Activated naive CD8-positive, alpha-beta T cell treated with anti-CD3 and anti-CD28 coated beads, Interleukin-2, amount 50 U/mL, for 24 hours (primary cell): ENCODE measurements at regions not wholly inside any gene's neighbourhood (a gene's known extent, or its start where the extent isn't known, plus 50 kb on each side); places are given as distances from the start of the nearest gene placed in this dataset.
"Not testable (repeated sequence)": the region's sequence is repeated elsewhere in the genome, so short reads cannot be mapped to it uniquely, and the experiment has no call there.

Experiments used
- ATAC-seq: fragments of 150-1000 bp; cut with Tn5 transposase; one replicate; pipeline ENCODE4 v1.10.0; 2021
- DNase-seq: peaks from one replicate; pipeline ENCODE4 v3.0.0; 2021
- H3K27ac Mint-ChIP-seq: one replicate; pipeline ENCODE4 v1.8.0; 2021; ENCODE audit warnings: mild to moderate bottlenecking, mixed read lengths
- H3K27me3 Mint-ChIP-seq: one replicate; pipeline ENCODE4 v1.8.0; 2021; ENCODE audit warnings: mixed read lengths
- H3K36me3 Mint-ChIP-seq: one replicate; pipeline ENCODE4 v1.8.0; 2021; ENCODE audit warnings: low read depth, mixed read lengths
- H3K4me1 Mint-ChIP-seq: one replicate; pipeline ENCODE4 v1.8.0; 2021; ENCODE audit warnings: mixed read lengths
- H3K4me3 Mint-ChIP-seq: one replicate; pipeline ENCODE4 v1.8.0; 2021; ENCODE audit warnings: mild to moderate bottlenecking, moderate library complexity, mixed read lengths
- H3K9me3 Mint-ChIP-seq: one replicate; pipeline ENCODE4 v1.8.0; 2021; ENCODE audit warnings: mixed read lengths

GRCh38 chr2:173550143-173550542 lies 195.5 kb downstream of the CDCA7 start:
- peaks cover 5% of the 10 kb centered on the region for H3K9me3 Mint-ChIP-seq
- H3K27me3 Mint-ChIP-seq, result peaks cover 16% of the 10 kb centered on the region
- no peak for ATAC-seq
- H3K27ac Mint-ChIP-seq, result no peak overlapping the region
- DNase-seq, result no peak
- H3K4me3 Mint-ChIP-seq, result no peak overlapping the region
- H3K4me1 Mint-ChIP-seq, result peaks cover 3% of the 10 kb centered on the region
- no peaks in the 10 kb centered on the region for H3K36me3 Mint-ChIP-seq

GRCh38 chr2:173552531-173552930 lies 197.9 kb downstream of the CDCA7 start:
- no peak overlapping the region for H3K27ac Mint-ChIP-seq

GRCh38 chr2:173553593-173553992 lies 198.9 kb downstream of the CDCA7 start:
- ATAC-seq, result no peak
- Mint-ChIP-seq H3K27me3 (peaks cover 15% of the 10 kb centered on the region), H3K4me3 (no peak overlapping the region), H3K36me3 (no peaks in the 10 kb centered on the region), H3K9me3 (peaks cover 5% of the 10 kb centered on the region), H3K4me1 (no peaks in the 10 kb centered on the region), H3K27ac (no peak overlapping the region)
- no peak for DNase-seq

More at GRCh38 chr2:173552531-173552930, 197.9 kb downstream of the CDCA7 start:
- peaks cover 16% of the 10 kb centered on the region for H3K27me3 Mint-ChIP-seq
- ATAC-seq (no peak), DNase-seq (no peak)
- H3K36me3 Mint-ChIP-seq, result no peaks in the 10 kb centered on the region
- peaks cover 5% of the 10 kb centered on the region for H3K9me3 Mint-ChIP-seq
- no peaks in the 10 kb centered on the region for H3K4me1 Mint-ChIP-seq
- no peak overlapping the region for H3K4me3 Mint-ChIP-seq

GRCh38 chr2:173555833-173556232 lies 201.2 kb downstream of the CDCA7 start:
- H3K4me1 Mint-ChIP-seq, result no peaks in the 10 kb centered on the region
- H3K9me3 Mint-ChIP-seq, result no peaks in the 10 kb centered on the region
- peaks cover 7% of the 10 kb centered on the region for H3K27me3 Mint-ChIP-seq
- no peak for ATAC-seq
- H3K36me3 Mint-ChIP-seq, result no peaks in the 10 kb centered on the region
- H3K4me3 Mint-ChIP-seq, result no peak overlapping the region
- DNase-seq, result no peak
- H3K27ac Mint-ChIP-seq, result no peak overlapping the region

- peaks cover 10% of the 10 kb centered on the region for H3K27me3 Mint-ChIP-seq
- no peaks in the 10 kb centered on the region for H3K36me3 Mint-ChIP-seq
- no peak overlapping the region for H3K4me3 Mint-ChIP-seq
- DNase-seq (no peak), ATAC-seq (no peak)
- no peaks in the 10 kb centered on the region for H3K4me1 Mint-ChIP-seq
- H3K9me3 Mint-ChIP-seq, result no peaks in the 10 kb centered on the region
- no peak overlapping the region for H3K27ac Mint-ChIP-seq
Observed at GRCh38 chr2:173556816-173557215, 202.1 kb downstream of the CDCA7 start.

- Mint-ChIP-seq H3K36me3 (no peaks in the 10 kb centered on the region), H3K9me3 (no peaks in the 10 kb centered on the region), H3K4me1 (no peaks in the 10 kb centered on the region), H3K4me3 (no peak overlapping the region), H3K27ac (no peak overlapping the region), H3K27me3 (peaks cover 5% of the 10 kb centered on the region)
- DNase-seq, result no peak
- no peak for ATAC-seq
Observed at GRCh38 chr2:173557497-173557896, 202.8 kb downstream of the CDCA7 start.

- no peak for ATAC-seq
- no peak overlapping the region for H3K4me3 Mint-ChIP-seq
- peaks cover 3% of the 10 kb centered on the region for H3K4me1 Mint-ChIP-seq
- no peak for DNase-seq
- H3K36me3 Mint-ChIP-seq, result no peaks in the 10 kb centered on the region
- no peaks in the 10 kb centered on the region for H3K9me3 Mint-ChIP-seq
- H3K27ac Mint-ChIP-seq, result no peak overlapping the region
- H3K27me3 Mint-ChIP-seq, result peaks cover 2% of the 10 kb centered on the region
Observed at GRCh38 chr2:173567493-173567892, 212.8 kb downstream of the CDCA7 start.

GRCh38 chr2:173568054-173568453 lies 213.4 kb downstream of the CDCA7 start:
- no peaks in the 10 kb centered on the region for H3K9me3 Mint-ChIP-seq
- H3K27ac Mint-ChIP-seq, result no peak overlapping the region
- H3K4me3 Mint-ChIP-seq, result no peak overlapping the region
- H3K36me3 Mint-ChIP-seq, result no peaks in the 10 kb centered on the region
- DNase-seq (no peak), ATAC-seq (no peak)
- H3K27me3 Mint-ChIP-seq, result peaks cover 2% of the 10 kb centered on the region
- H3K4me1 Mint-ChIP-seq, result peaks cover 3% of the 10 kb centered on the region

- H3K36me3 Mint-ChIP-seq, result no peaks in the 10 kb centered on the region
- H3K9me3 Mint-ChIP-seq, result no peaks in the 10 kb centered on the region
- no peak overlapping the region for H3K4me3 Mint-ChIP-seq
- H3K4me1 Mint-ChIP-seq, result peaks cover 3% of the 10 kb centered on the region
- H3K27me3 Mint-ChIP-seq, result peaks cover 2% of the 10 kb centered on the region
- DNase-seq (no peak), ATAC-seq (no peak)
- no peak overlapping the region for H3K27ac Mint-ChIP-seq
Observed at GRCh38 chr2:173571021-173571821, 216.5 kb downstream of the CDCA7 start.

- H3K27me3 Mint-ChIP-seq, result peaks cover 2% of the 10 kb centered on the region
- ATAC-seq (no peak), DNase-seq (no peak)
- no peaks in the 10 kb centered on the region for H3K9me3 Mint-ChIP-seq
- no peak overlapping the region for H3K4me3 Mint-ChIP-seq
- no peaks in the 10 kb centered on the region for H3K36me3 Mint-ChIP-seq
- H3K27ac Mint-ChIP-seq, result no peak overlapping the region
- peaks cover 3% of the 10 kb centered on the region for H3K4me1 Mint-ChIP-seq
Observed at GRCh38 chr2:173571887-173572680, 217.4 kb downstream of the CDCA7 start.

- no peak for ATAC-seq
- Mint-ChIP-seq H3K9me3 (no peaks in the 10 kb centered on the region), H3K4me1 (peaks cover 3% of the 10 kb centered on the region), H3K36me3 (no peaks in the 10 kb centered on the region), H3K4me3 (no peak overlapping the region), H3K27ac (no peak overlapping the region), H3K27me3 (peaks cover 2% of the 10 kb centered on the region)
- DNase-seq, result no peak
Observed at GRCh38 chr2:173572848-173573247, 218.2 kb downstream of the CDCA7 start.

GRCh38 chr2:173573782-173574181 lies 219.1 kb downstream of the CDCA7 start:
- not testable (repeated sequence) for DNase-seq, ATAC-seq, H3K27me3 Mint-ChIP-seq, H3K4me1 Mint-ChIP-seq, H3K9me3 Mint-ChIP-seq, H3K4me3 Mint-ChIP-seq, H3K27ac Mint-ChIP-seq, H3K36me3 Mint-ChIP-seq

GRCh38 chr2:173574324-173575112 lies 219.8 kb downstream of the CDCA7 start:
- peaks cover 3% of the 10 kb centered on the region for H3K4me1 Mint-ChIP-seq
- H3K4me3 Mint-ChIP-seq, result no peak overlapping the region
- DNase-seq, result no peak
- ATAC-seq, result no peak
- peaks cover 2% of the 10 kb centered on the region for H3K27me3 Mint-ChIP-seq
- H3K9me3 Mint-ChIP-seq, result no peaks in the 10 kb centered on the region
- no peaks in the 10 kb centered on the region for H3K36me3 Mint-ChIP-seq
- H3K27ac Mint-ChIP-seq, result no peak overlapping the region

GRCh38 chr2:173578404-173579107 lies 223.9 kb downstream of the CDCA7 start:
- Mint-ChIP-seq H3K27ac (no peak overlapping the region), H3K36me3 (no peaks in the 10 kb centered on the region), H3K4me3 (no peak overlapping the region), H3K27me3 (no peaks in the 10 kb centered on the region), H3K9me3 (no peaks in the 10 kb centered on the region), H3K4me1 (no peaks in the 10 kb centered on the region)
- no peak for DNase-seq
- ATAC-seq, result no peak
